Ishikawa (cell line): ENCODE measurements at regions not wholly inside any gene's neighbourhood (a gene's known extent, or its start where the extent isn't known, plus 50 kb on each side); places are given as distances from the start of the nearest gene placed in this dataset.

Source experiments
- FOXM1 ChIP-seq: IDR thresholded peaks from 2 replicates; pipeline ENCODE4 v1.6.1; 2012; ENCODE audit warnings: low read depth, borderline replicate concordance
- TCF12 ChIP-seq: IDR thresholded peaks from 2 replicates; pipeline ENCODE4 v1.6.1; 2012; ENCODE audit warnings: low read depth
- TEAD4 ChIP-seq: IDR thresholded peaks from 2 replicates; pipeline ENCODE4 v1.6.1; 2012

- TF ChIP-seq TCF12, result no peak
- no peak for TF ChIP-seq TEAD4
- no peak for TF ChIP-seq FOXM1
Observed at GRCh38 chr5:9877488-9877887, 247.3 kb upstream of the TAS2R1 start.
